ENCODE measurements at regions not wholly inside any gene's neighbourhood (a gene's known extent, or its start where the extent isn't known, plus 50 kb on each side); places are given as distances from the start of the nearest gene placed in this dataset.
A peak's percentile ranks its signal among the peaks of the same experiment; 100 is the strongest.
"Not testable (repeated sequence)": the region's sequence is repeated elsewhere in the genome, so short reads cannot be mapped to it uniquely, and the experiment has no call there.

- peaks cover 0 to 3% of the 10 kb centered on the region in 2 donors for H3K27me3 Mint-ChIP-seq
- DNase-seq (no peak), ATAC-seq (replicated peaks) (no peak)
- no peaks in the 10 kb centered on the region for H3K9me3 Mint-ChIP-seq
- no peak overlapping the region for H3K27ac Mint-ChIP-seq
- H3K36me3 Mint-ChIP-seq = no peaks in the 10 kb centered on the region
- no peaks in the 10 kb centered on the region for H3K4me1 Mint-ChIP-seq
- H3K4me3 Mint-ChIP-seq = no peak overlapping the region
Measured at GRCh38 chrX:118221270-118221669, 104.7 kb upstream of the KLHL13 start.

GRCh38 chrX:118221733-118222132, 105.1 kb upstream of the KLHL13 start:
- Mint-ChIP-seq H3K4me1 (no peaks in the 10 kb centered on the region), H3K27ac (no peak overlapping the region), H3K36me3 (no peaks in the 10 kb centered on the region), H3K9me3 (no peaks in the 10 kb centered on the region), H3K27me3 (peaks cover 0 to 3% of the 10 kb centered on the region in 2 donors), H3K4me3 (no peak overlapping the region)
- DNase-seq (no peak), ATAC-seq (replicated peaks) (no peak)

GRCh38 chrX:118222421-118222820, 105.8 kb upstream of the KLHL13 start:
- Mint-ChIP-seq H3K27ac (no peak overlapping the region), H3K4me1 (no peaks in the 10 kb centered on the region), H3K4me3 (no peak overlapping the region), H3K27me3 (peaks cover 0 to 3% of the 10 kb centered on the region in 2 donors), H3K9me3 (no peaks in the 10 kb centered on the region), H3K36me3 (no peaks in the 10 kb centered on the region)
- no peak for DNase-seq
- ATAC-seq (replicated peaks) = no peak

GRCh38 chrX:118225711-118226428, 109.3 kb upstream of the KLHL13 start:
- DNase-seq = no peak
- Mint-ChIP-seq H3K27ac (no peak overlapping the region), H3K27me3 (peaks cover 0 to 3% of the 10 kb centered on the region in 2 donors), H3K36me3 (no peaks in the 10 kb centered on the region), H3K4me1 (no peaks in the 10 kb centered on the region), H3K9me3 (no peaks in the 10 kb centered on the region), H3K4me3 (no peak overlapping the region)
- peak; percentile 57 to 61 for ATAC-seq (replicated peaks)

- H3K9me3 Mint-ChIP-seq = no peaks in the 10 kb centered on the region
- DNase-seq (no peak), ATAC-seq (replicated peaks) (no peak)
- H3K27ac Mint-ChIP-seq = no peak overlapping the region
- H3K27me3 Mint-ChIP-seq = no peaks in the 10 kb centered on the region
- H3K4me1 Mint-ChIP-seq = no peaks in the 10 kb centered on the region
- H3K4me3 Mint-ChIP-seq = no peak overlapping the region
- H3K36me3 Mint-ChIP-seq = no peaks in the 10 kb centered on the region
Measured at GRCh38 chrX:118228041-118228440, 111.4 kb upstream of the KLHL13 start.

GRCh38 chrX:118228456-118228855, 111.8 kb upstream of the KLHL13 start:
- H3K27me3 Mint-ChIP-seq = no peaks in the 10 kb centered on the region
- no peaks in the 10 kb centered on the region for H3K9me3 Mint-ChIP-seq
- H3K36me3 Mint-ChIP-seq = no peaks in the 10 kb centered on the region
- no peak overlapping the region for H3K4me3 Mint-ChIP-seq
- H3K27ac Mint-ChIP-seq = no peak overlapping the region
- no peak for DNase-seq
- ATAC-seq (replicated peaks) = no peak
- H3K4me1 Mint-ChIP-seq = no peaks in the 10 kb centered on the region

- Mint-ChIP-seq H3K4me3 (no peak overlapping the region), H3K27ac (no peak overlapping the region), H3K9me3 (peaks cover 0 to 2% of the 10 kb centered on the region in 2 donors), H3K4me1 (no peaks in the 10 kb centered on the region), H3K27me3 (no peaks in the 10 kb centered on the region), H3K36me3 (no peaks in the 10 kb centered on the region)
- DNase-seq (no peak), ATAC-seq (replicated peaks) (no peak)
Measured at GRCh38 chrX:118231464-118231863, 114.4 kb upstream of the WDR44 start.

GRCh38 chrX:118239178-118239870, 106.6 kb upstream of the WDR44 start:
- peaks cover 6 to 12% of the 10 kb centered on the region in 2 donors for H3K27me3 Mint-ChIP-seq
- no peaks in the 10 kb centered on the region for H3K4me1 Mint-ChIP-seq

GRCh38 chrX:118239913-118240698, 105.8 kb upstream of the WDR44 start:
- Mint-ChIP-seq H3K27me3 (peaks cover 11 to 18% of the 10 kb centered on the region in 2 donors), H3K36me3 (no peaks in the 10 kb centered on the region), H3K4me3 (no peak overlapping the region), H3K4me1 (no peaks in the 10 kb centered on the region), H3K27ac (no peak overlapping the region), H3K9me3 (peaks cover 0 to 5% of the 10 kb centered on the region in 2 donors)
- DNase-seq = no peak
- no peak for ATAC-seq (replicated peaks)

More at GRCh38 chrX:118239178-118239870, 106.6 kb upstream of the WDR44 start:
- no peak overlapping the region for H3K27ac Mint-ChIP-seq
- no peak overlapping the region for H3K4me3 Mint-ChIP-seq
- H3K36me3 Mint-ChIP-seq = no peaks in the 10 kb centered on the region
- ATAC-seq (replicated peaks) = no peak
- peaks cover 0 to 5% of the 10 kb centered on the region in 2 donors for H3K9me3 Mint-ChIP-seq
- no peak for DNase-seq

GRCh38 chrX:118246961-118247360, 98.9 kb upstream of the WDR44 start:
- not testable (repeated sequence) for H3K4me3 Mint-ChIP-seq; ATAC-seq (replicated peaks); DNase-seq; H3K27ac Mint-ChIP-seq; H3K4me1 Mint-ChIP-seq; H3K36me3 Mint-ChIP-seq; H3K9me3 Mint-ChIP-seq
- peaks cover 6 to 12% of the 10 kb centered on the region in 2 donors for H3K27me3 Mint-ChIP-seq

GRCh38 chrX:118249146-118249545, 96.8 kb upstream of the WDR44 start:
- no peaks in the 10 kb centered on the region for H3K4me1 Mint-ChIP-seq
- no peak overlapping the region for H3K4me3 Mint-ChIP-seq
- ATAC-seq (replicated peaks) (no peak), DNase-seq (no peak)
- H3K36me3 Mint-ChIP-seq = no peaks in the 10 kb centered on the region
- H3K27me3 Mint-ChIP-seq = peaks cover 6% of the 10 kb centered on the region in 2 donors
- H3K27ac Mint-ChIP-seq = no peak overlapping the region
- H3K9me3 Mint-ChIP-seq = no peaks in the 10 kb centered on the region

- Mint-ChIP-seq H3K27ac (no peak overlapping the region), H3K4me1 (no peaks in the 10 kb centered on the region), H3K36me3 (no peaks in the 10 kb centered on the region), H3K4me3 (no peak overlapping the region), H3K9me3 (no peaks in the 10 kb centered on the region), H3K27me3 (no peaks in the 10 kb centered on the region)
- DNase-seq = no peak
- no peak for ATAC-seq (replicated peaks)
Measured at GRCh38 chrX:118250445-118250844, 95.5 kb upstream of the WDR44 start.

GRCh38 chrX:118251271-118251670, 94.6 kb upstream of the WDR44 start:
- Mint-ChIP-seq H3K4me3 (no peak overlapping the region), H3K27me3 (no peaks in the 10 kb centered on the region), H3K27ac (no peak overlapping the region), H3K36me3 (no peaks in the 10 kb centered on the region), H3K4me1 (no peaks in the 10 kb centered on the region), H3K9me3 (no peaks in the 10 kb centered on the region)
- ATAC-seq (replicated peaks) = no peak
- no peak for DNase-seq

- no peak overlapping the region for H3K4me3 Mint-ChIP-seq
- peaks cover 0 to 5% of the 10 kb centered on the region in 2 donors for H3K27me3 Mint-ChIP-seq
- H3K36me3 Mint-ChIP-seq = no peaks in the 10 kb centered on the region
- ATAC-seq (replicated peaks) = no peak
- no peak for DNase-seq
- no peaks in the 10 kb centered on the region for H3K4me1 Mint-ChIP-seq
- H3K9me3 Mint-ChIP-seq = no peaks in the 10 kb centered on the region
- H3K27ac Mint-ChIP-seq = no peak overlapping the region
Measured at GRCh38 chrX:118252967-118253366, 92.9 kb upstream of the WDR44 start.
